H9 (cell line): ENCODE measurements at regions not wholly inside any gene's neighbourhood (a gene's known extent, or its start where the extent isn't known, plus 50 kb on each side); places are given as distances from the start of the nearest gene placed in this dataset.

Experiments
- DNase-seq: peaks from one replicate; pipeline ENCODE4 v3.0.0-alpha.2; 2017
- H2AFZ ChIP-seq: one replicate; pipeline ENCODE4 v1.6.1; 2013; ENCODE audit warnings: mild to moderate bottlenecking, low read length, control low read depth, moderate library complexity
- H2AK5ac ChIP-seq: 2 replicates; pipeline ENCODE4 v1.6.1; 2013; ENCODE audit warnings: low read length, control low read depth, mixed read lengths; ENCODE audit not compliant: insufficient read length
- H2BK120ac ChIP-seq: one replicate; pipeline ENCODE4 v1.6.1; 2013; ENCODE audit warnings: low read depth, mild to moderate bottlenecking, low read length, control low read depth, inconsistent platforms; ENCODE audit not compliant: poor library complexity, severe bottlenecking
- H2BK12ac ChIP-seq: 2 replicates; pipeline ENCODE4 v1.6.1; 2013; ENCODE audit warnings: low read length, control low read depth, mixed read lengths, low read depth; ENCODE audit not compliant: insufficient read length
- H2BK15ac ChIP-seq: 2 replicates; pipeline ENCODE4 v1.6.1; 2013; ENCODE audit warnings: low read depth, low read length, control low read depth
- H2BK20ac ChIP-seq: one replicate; pipeline ENCODE4 v1.6.1; 2013; ENCODE audit warnings: low read depth, mild to moderate bottlenecking, low read length, control low read depth, inconsistent platforms; ENCODE audit not compliant: poor library complexity, severe bottlenecking
- H2BK5ac ChIP-seq: 2 replicates; pipeline ENCODE4 v1.6.1; 2013; ENCODE audit warnings: low read length, control low read depth, mixed read lengths; ENCODE audit not compliant: insufficient read length
- H3K14ac ChIP-seq: 2 replicates; pipeline ENCODE4 v1.6.1; 2013; ENCODE audit warnings: low read length, control low read depth; ENCODE audit not compliant: insufficient read depth
- H3K18ac ChIP-seq: 2 replicates; pipeline ENCODE4 v1.6.1; 2013; ENCODE audit warnings: low read depth, mild to moderate bottlenecking, mixed read lengths, low read length, control low read depth; ENCODE audit not compliant: insufficient read length
- H3K23ac ChIP-seq: 2 replicates; pipeline ENCODE4 v1.6.1; 2013; ENCODE audit warnings: low read length, control low read depth, mixed read lengths, low read depth; ENCODE audit not compliant: insufficient read length
- H3K23me2 ChIP-seq: 2 replicates; pipeline ENCODE4 v1.6.1; 2013; ENCODE audit warnings: low read depth, mild to moderate bottlenecking, mixed read lengths, low read length, control low read depth; ENCODE audit not compliant: insufficient read length, poor library complexity, severe bottlenecking
- H3K27ac ChIP-seq: 2 replicates; pipeline ENCODE4 v1.5.1; 2013; ENCODE audit warnings: low read length, control low read depth, mixed read lengths, low read depth; ENCODE audit not compliant: insufficient read length
- H3K27me3 ChIP-seq: 2 replicates; pipeline ENCODE4 v1.6.1; 2013; ENCODE audit warnings: low read length, control low read depth, inconsistent platforms; ENCODE audit not compliant: insufficient read depth
- H3K4ac ChIP-seq: 2 replicates; pipeline ENCODE4 v1.6.1; 2013; ENCODE audit warnings: low read depth, mild to moderate bottlenecking, control low read depth, inconsistent platforms, low read length, moderate library complexity
- H3K4me1 ChIP-seq: 2 replicates; pipeline ENCODE4 v1.6.1; 2013; ENCODE audit warnings: low read length, control low read depth, inconsistent platforms; ENCODE audit not compliant: insufficient read depth
- H3K4me2 ChIP-seq: 2 replicates; pipeline ENCODE4 v1.6.1; 2013; ENCODE audit warnings: low read length, control low read depth, mixed read lengths; ENCODE audit not compliant: insufficient read length, insufficient read depth
- H3K56ac ChIP-seq: 2 replicates; pipeline ENCODE4 v1.6.1; 2013; ENCODE audit warnings: low read depth, mild to moderate bottlenecking, mixed read lengths, low read length, control low read depth; ENCODE audit not compliant: insufficient read length
- H3K79me1 ChIP-seq: 2 replicates; pipeline ENCODE4 v1.6.1; 2013; ENCODE audit warnings: low read depth, mild to moderate bottlenecking, moderate library complexity, low read length, control low read depth, inconsistent platforms; ENCODE audit not compliant: insufficient read depth, poor library complexity, severe bottlenecking
- H3K79me2 ChIP-seq: 2 replicates; pipeline ENCODE4 v1.6.1; 2013; ENCODE audit warnings: low read length, control low read depth, inconsistent platforms; ENCODE audit not compliant: insufficient read depth
- H3K9ac ChIP-seq: 2 replicates; pipeline ENCODE4 v1.6.1; 2013; ENCODE audit warnings: low read length, control low read depth, mixed read lengths; ENCODE audit not compliant: insufficient read length; ENCODE audit errors: extremely low read depth
- H3K9me3 ChIP-seq: one replicate; pipeline ENCODE4 v1.6.1; 2013; ENCODE audit warnings: low read depth, low read length, inconsistent platforms; ENCODE audit not compliant: control insufficient read depth
- H3T11ph ChIP-seq: one replicate; pipeline ENCODE4 v1.6.1; 2013; ENCODE audit warnings: mild to moderate bottlenecking, low read length, control low read depth, inconsistent platforms
- H4K20me1 ChIP-seq: one replicate; pipeline ENCODE4 v1.6.1; 2013; ENCODE audit not compliant: control insufficient read depth, insufficient read length, insufficient read depth
- H4K5ac ChIP-seq: 2 replicates; pipeline ENCODE4 v1.6.1; 2013; ENCODE audit warnings: low read depth, mild to moderate bottlenecking, mixed read lengths, low read length, control low read depth; ENCODE audit not compliant: insufficient read length
- H4K8ac ChIP-seq: replicated peaks from 2 replicates; pipeline ENCODE4 v1.6.1; 2013; ENCODE audit warnings: low read length, control low read depth, mixed read lengths, low read depth; ENCODE audit not compliant: insufficient read length
- H4K91ac ChIP-seq: 2 replicates; pipeline ENCODE4 v1.6.1; 2013; ENCODE audit warnings: low read depth, mild to moderate bottlenecking, moderate library complexity, mixed read lengths, low read length, control low read depth; ENCODE audit not compliant: insufficient read length
- H3K27ac Mint-ChIP-seq, 3 experiments: 2 replicates in 2 of 3; 3 replicates in 1 of 3; pipeline ENCODE4 v1.8.0; 2020 to 2021; ENCODE audit warnings: mixed read lengths in 3 of 3, mild to moderate bottlenecking in 1 of 3, moderate library complexity in 1 of 3
- H3K27me3 Mint-ChIP-seq: 2 replicates; pipeline ENCODE4 v1.8.0; 2021; ENCODE audit warnings: low read depth, mild to moderate bottlenecking, moderate library complexity, mixed read lengths
- H3K36me3 Mint-ChIP-seq, 3 experiments: 2 replicates in 2 of 3; 3 replicates in 1 of 3; pipeline ENCODE4 v1.8.0; 2020 to 2021; ENCODE audit warnings: low read depth in 3 of 3, mixed read lengths in 3 of 3; ENCODE audit not compliant: insufficient read depth in 1 of 3
- H3K4me1 Mint-ChIP-seq, 2 experiments: 2 replicates each; pipeline ENCODE4 v1.8.0; 2020; ENCODE audit warnings: mixed read lengths in 2 of 2
- H3K4me3 Mint-ChIP-seq, 2 experiments: 2 replicates in 1 of 2; 3 replicates in 1 of 2; pipeline ENCODE4 v1.8.0; 2020 to 2021; ENCODE audit warnings: mild to moderate bottlenecking in 2 of 2, mixed read lengths in 2 of 2, moderate library complexity in 1 of 2
- H3K9me3 Mint-ChIP-seq, 2 experiments: 2 replicates in 1 of 2; 3 replicates in 1 of 2; pipeline ENCODE4 v1.8.0; 2020; ENCODE audit warnings: mild to moderate bottlenecking in 2 of 2, mixed read lengths in 2 of 2, moderate library complexity in 1 of 2
- WGBS: extraction: QIAGEN DNeasy Blood & Tissue Kit; methylation state at CpG from one replicate; pipeline ENCODE4 v1.1.7; 2013; ENCODE audit warnings: missing lambda C conversion rate, low lambda C conversion rate, mixed read lengths; ENCODE audit not compliant: insufficient read length; ENCODE audit errors: extremely low coverage; 5-methylcytosine and 5-hydroxymethylcytosine counted together
- TF ChIP-seq, protein P1 (sequence below): fragments of 200-600 bp; sonication (generic); conservative IDR thresholded peaks from 3 replicates; pipeline ENCODE4 v1.8.0; 2021; ENCODE audit warnings: antibody characterized with exemption, mild to moderate bottlenecking

- Mint-ChIP-seq H3K4me1 (peaks cover 4 to 12% of the 10 kb centered on the region in 2 experiments), H3K36me3 (no peaks in the 10 kb centered on the region)
- TF ChIP-seq, protein P1, sequence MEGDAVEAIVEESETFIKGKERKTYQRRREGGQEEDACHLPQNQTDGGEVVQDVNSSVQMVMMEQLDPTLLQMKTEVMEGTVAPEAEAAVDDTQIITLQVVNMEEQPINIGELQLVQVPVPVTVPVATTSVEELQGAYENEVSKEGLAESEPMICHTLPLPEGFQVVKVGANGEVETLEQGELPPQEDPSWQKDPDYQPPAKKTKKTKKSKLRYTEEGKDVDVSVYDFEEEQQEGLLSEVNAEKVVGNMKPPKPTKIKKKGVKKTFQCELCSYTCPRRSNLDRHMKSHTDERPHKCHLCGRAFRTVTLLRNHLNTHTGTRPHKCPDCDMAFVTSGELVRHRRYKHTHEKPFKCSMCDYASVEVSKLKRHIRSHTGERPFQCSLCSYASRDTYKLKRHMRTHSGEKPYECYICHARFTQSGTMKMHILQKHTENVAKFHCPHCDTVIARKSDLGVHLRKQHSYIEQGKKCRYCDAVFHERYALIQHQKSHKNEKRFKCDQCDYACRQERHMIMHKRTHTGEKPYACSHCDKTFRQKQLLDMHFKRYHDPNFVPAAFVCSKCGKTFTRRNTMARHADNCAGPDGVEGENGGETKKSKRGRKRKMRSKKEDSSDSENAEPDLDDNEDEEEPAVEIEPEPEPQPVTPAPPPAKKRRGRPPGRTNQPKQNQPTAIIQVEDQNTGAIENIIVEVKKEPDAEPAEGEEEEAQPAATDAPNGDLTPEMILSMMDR, result no peak
Observed at GRCh38 chr16:6605490-6605889, 727.2 kb upstream of the RBFOX1 start.

More at GRCh38 chr16:6605490-6605889, 727.2 kb upstream of the RBFOX1 start:
- H3K23ac ChIP-seq, result no peak overlapping the region
- WGBS, result no CpG with 5 or more reads among the region's 11 CpGs
- H2BK120ac ChIP-seq, result no peak overlapping the region
- H3K27me3 ChIP-seq, result no peaks in the 10 kb centered on the region
- no peak overlapping the region for H2BK20ac ChIP-seq
- H3K4me1 ChIP-seq, result no peaks in the 10 kb centered on the region
- H3K18ac ChIP-seq, result no peak overlapping the region
- H3K79me2 ChIP-seq, result no peaks in the 10 kb centered on the region
- no peak overlapping the region for H4K91ac ChIP-seq
- no peak overlapping the region for H2AK5ac ChIP-seq
- no peak overlapping the region for H3K9ac ChIP-seq
- H2AFZ ChIP-seq, result no peak overlapping the region
- H3K14ac ChIP-seq, result no peak overlapping the region
- DNase-seq, result no peak
- no peaks in the 10 kb centered on the region for H3K23me2 ChIP-seq
- no peaks in the 10 kb centered on the region for H4K20me1 ChIP-seq
- no peak overlapping the region for H3K56ac ChIP-seq
- H3K9me3 ChIP-seq, result no peaks in the 10 kb centered on the region
- no peak overlapping the region for H3T11ph ChIP-seq
- Mint-ChIP-seq H3K27ac (no peak overlapping the region), H3K27me3 (peaks cover 3% of the 10 kb centered on the region; the same call in 1 of the 2 replicates), H3K4me3 (no peak overlapping the region), H3K9me3 (no peaks in the 10 kb centered on the region)
- H3K27ac ChIP-seq, result no peak overlapping the region
- H4K8ac ChIP-seq, result no peak overlapping the region
- H2BK15ac ChIP-seq, result no peak overlapping the region
- no peak overlapping the region for H2BK5ac ChIP-seq
- no peak overlapping the region for H3K4me2 ChIP-seq
- no peak overlapping the region for H3K4ac ChIP-seq
- H2BK12ac ChIP-seq, result no peak overlapping the region
- H4K5ac ChIP-seq, result no peak overlapping the region
- no peaks in the 10 kb centered on the region for H3K79me1 ChIP-seq
